ENCODE measurements at regions not wholly inside any gene's neighbourhood (a gene's known extent, or its start where the extent isn't known, plus 50 kb on each side); places are given as distances from the start of the nearest gene placed in this dataset.

DNA sequence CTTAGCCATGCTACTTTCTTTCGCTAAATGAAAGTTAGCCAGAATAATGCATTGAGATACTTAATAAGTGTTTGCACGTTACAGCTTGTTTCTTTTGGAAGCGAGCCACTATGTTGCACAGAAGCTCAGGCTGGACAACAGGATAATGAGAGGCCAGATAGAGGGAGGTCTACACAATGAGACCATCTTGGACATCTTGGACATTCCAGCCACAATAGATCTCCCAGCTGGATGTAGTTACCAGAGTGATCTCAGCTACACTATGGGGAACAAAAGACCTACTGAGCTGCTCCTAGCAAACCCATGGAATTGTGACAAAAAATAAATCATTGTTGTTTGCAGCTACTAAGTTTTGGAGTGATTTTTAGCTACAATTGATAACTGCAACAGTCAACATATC is 540.1 kb upstream of the SEMA6D start:
- Histone ChIP-seq H2AFZ (ENCODE audit: low read length) (no peak overlapping the region), H3K9me3 (ENCODE audit: low read length) (peaks cover 78% of the 10 kb centered on the region), H3K4me1 (ENCODE audit: insufficient read depth, low read length) (no peaks in the 10 kb centered on the region), H3K4me2 (ENCODE audit: low read depth, low read length) (no peak overlapping the region), H3K4me3 (replicated peaks in 1 of 3; ENCODE audit: insufficient read depth in 1 of 3, low read depth in 2 of 3, low read length in 3 of 3) (no peak overlapping the region), H3K79me2 (ENCODE audit: insufficient read depth, low read length) (no peaks in the 10 kb centered on the region), H3K27me3 (ENCODE audit: control insufficient read depth in 1 of 2, insufficient read depth in 2 of 2, low read length in 2 of 2) (no peaks in the 10 kb centered on the region), H3K27ac (ENCODE audit: extremely low read length, insufficient read depth, low read length) (no peak overlapping the region), H4K20me1 (ENCODE audit: insufficient read depth, low read length) (no peaks in the 10 kb centered on the region), H3K9ac (ENCODE audit: insufficient read depth, low read depth, low read length) (no peak overlapping the region), H3K36me3 (replicated peaks in 1 of 2; ENCODE audit: control insufficient read depth in 1 of 2, insufficient read depth in 2 of 2, low read length in 2 of 2) (no peaks in the 10 kb centered on the region)
- DNase-seq (ENCODE audit: low spot score), result no peak
- CTCF ChIA-PET (ENCODE audit: low intra/inter-chr PET ratio, low total read pairs), result no interaction called here
- 16% methylated on average over 3 of the region's 3 CpGs for WGBS (ENCODE audit: low lambda C conversion rate)
- POLR2A ChIA-PET, result no interaction called here
- ATAC-seq, result no peak
- no TSS peak for BruUV-seq (replicated peaks)
- intact Hi-C loops (cut with micrococcal nuclease; ENCODE audit: unreplicated experiment) (no loop called here), in situ Hi-C loops (cut with HindIII; ENCODE audit: extremely low pct_ligation_motif_present, low pct_unique_long_range_greater_than_20kb) (loop anchor here (25.0 kb wide), 1 partner anchor 1110 kb away; no protein-coding TSS in a partner anchor)
- no peak for FAIRE-seq
- TF ChIP-seq, protein P1, sequence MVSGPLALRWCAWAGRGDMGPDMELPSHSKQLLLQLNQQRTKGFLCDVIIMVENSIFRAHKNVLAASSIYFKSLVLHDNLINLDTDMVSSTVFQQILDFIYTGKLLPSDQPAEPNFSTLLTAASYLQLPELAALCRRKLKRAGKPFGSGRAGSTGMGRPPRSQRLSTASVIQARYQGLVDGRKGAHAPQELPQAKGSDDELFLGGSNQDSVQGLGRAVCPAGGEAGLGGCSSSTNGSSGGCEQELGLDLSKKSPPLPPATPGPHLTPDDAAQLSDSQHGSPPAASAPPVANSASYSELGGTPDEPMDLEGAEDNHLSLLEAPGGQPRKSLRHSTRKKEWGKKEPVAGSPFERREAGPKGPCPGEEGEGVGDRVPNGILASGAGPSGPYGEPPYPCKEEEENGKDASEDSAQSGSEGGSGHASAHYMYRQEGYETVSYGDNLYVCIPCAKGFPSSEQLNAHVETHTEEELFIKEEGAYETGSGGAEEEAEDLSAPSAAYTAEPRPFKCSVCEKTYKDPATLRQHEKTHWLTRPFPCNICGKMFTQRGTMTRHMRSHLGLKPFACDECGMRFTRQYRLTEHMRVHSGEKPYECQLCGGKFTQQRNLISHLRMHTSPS (CRISPR knock-in tag; IDR thresholded peaks at IDR 0.05; ENCODE audit: low read depth), result no peak
- TF ChIP-seq, protein P2, sequence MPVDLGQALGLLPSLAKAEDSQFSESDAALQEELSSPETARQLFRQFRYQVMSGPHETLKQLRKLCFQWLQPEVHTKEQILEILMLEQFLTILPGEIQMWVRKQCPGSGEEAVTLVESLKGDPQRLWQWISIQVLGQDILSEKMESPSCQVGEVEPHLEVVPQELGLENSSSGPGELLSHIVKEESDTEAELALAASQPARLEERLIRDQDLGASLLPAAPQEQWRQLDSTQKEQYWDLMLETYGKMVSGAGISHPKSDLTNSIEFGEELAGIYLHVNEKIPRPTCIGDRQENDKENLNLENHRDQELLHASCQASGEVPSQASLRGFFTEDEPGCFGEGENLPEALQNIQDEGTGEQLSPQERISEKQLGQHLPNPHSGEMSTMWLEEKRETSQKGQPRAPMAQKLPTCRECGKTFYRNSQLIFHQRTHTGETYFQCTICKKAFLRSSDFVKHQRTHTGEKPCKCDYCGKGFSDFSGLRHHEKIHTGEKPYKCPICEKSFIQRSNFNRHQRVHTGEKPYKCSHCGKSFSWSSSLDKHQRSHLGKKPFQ (CRISPR knock-in tag; IDR thresholded peaks at IDR 0.05; ENCODE audit: insufficient replicate concordance), result no peak
- no peak for TF ChIP-seq STAT5B (CRISPR knock-in tag; IDR thresholded peaks at IDR 0.05)
- no peak for TF ChIP-seq MED13 (CRISPR knock-in tag; IDR thresholded peaks at IDR 0.05)
- TF ChIP-seq ESRRA (CRISPR knock-in tag; IDR thresholded peaks at IDR 0.05; ENCODE audit: low read depth), result no peak
- no peak for TF ChIP-seq HDAC1 (CRISPR knock-in tag; IDR thresholded peaks at IDR 0.05)
- no peak for TF ChIP-seq TEAD3 (CRISPR knock-in tag; optimal IDR thresholded peaks at IDR 0.05; ENCODE audit: borderline replicate concordance)
- TF ChIP-seq, protein P3, sequence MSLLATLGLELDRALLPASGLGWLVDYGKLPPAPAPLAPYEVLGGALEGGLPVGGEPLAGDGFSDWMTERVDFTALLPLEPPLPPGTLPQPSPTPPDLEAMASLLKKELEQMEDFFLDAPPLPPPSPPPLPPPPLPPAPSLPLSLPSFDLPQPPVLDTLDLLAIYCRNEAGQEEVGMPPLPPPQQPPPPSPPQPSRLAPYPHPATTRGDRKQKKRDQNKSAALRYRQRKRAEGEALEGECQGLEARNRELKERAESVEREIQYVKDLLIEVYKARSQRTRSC (CRISPR knock-in tag; IDR thresholded peaks at IDR 0.05; ENCODE audit: low read depth), result no peak
- TF ChIP-seq, protein P4, sequence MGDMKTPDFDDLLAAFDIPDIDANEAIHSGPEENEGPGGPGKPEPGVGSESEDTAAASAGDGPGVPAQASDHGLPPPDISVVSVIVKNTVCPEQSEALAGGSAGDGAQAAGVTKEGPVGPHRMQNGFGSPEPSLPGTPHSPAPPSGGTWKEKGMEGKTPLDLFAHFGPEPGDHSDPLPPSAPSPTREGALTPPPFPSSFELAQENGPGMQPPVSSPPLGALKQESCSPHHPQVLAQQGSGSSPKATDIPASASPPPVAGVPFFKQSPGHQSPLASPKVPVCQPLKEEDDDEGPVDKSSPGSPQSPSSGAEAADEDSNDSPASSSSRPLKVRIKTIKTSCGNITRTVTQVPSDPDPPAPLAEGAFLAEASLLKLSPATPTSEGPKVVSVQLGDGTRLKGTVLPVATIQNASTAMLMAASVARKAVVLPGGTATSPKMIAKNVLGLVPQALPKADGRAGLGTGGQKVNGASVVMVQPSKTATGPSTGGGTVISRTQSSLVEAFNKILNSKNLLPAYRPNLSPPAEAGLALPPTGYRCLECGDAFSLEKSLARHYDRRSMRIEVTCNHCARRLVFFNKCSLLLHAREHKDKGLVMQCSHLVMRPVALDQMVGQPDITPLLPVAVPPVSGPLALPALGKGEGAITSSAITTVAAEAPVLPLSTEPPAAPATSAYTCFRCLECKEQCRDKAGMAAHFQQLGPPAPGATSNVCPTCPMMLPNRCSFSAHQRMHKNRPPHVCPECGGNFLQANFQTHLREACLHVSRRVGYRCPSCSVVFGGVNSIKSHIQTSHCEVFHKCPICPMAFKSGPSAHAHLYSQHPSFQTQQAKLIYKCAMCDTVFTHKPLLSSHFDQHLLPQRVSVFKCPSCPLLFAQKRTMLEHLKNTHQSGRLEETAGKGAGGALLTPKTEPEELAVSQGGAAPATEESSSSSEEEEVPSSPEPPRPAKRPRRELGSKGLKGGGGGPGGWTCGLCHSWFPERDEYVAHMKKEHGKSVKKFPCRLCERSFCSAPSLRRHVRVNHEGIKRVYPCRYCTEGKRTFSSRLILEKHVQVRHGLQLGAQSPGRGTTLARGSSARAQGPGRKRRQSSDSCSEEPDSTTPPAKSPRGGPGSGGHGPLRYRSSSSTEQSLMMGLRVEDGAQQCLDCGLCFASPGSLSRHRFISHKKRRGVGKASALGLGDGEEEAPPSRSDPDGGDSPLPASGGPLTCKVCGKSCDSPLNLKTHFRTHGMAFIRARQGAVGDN (CRISPR knock-in tag; IDR thresholded peaks at IDR 0.05), result no peak
- TF ChIP-seq, protein P5, sequence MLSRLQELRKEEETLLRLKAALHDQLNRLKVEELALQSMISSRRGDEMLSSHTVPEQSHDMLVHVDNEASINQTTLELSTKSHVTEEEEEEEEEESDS (CRISPR knock-in tag; IDR thresholded peaks at IDR 0.05; ENCODE audit: borderline replicate concordance), result no peak
- no peak for TF ChIP-seq HMG20A (CRISPR knock-in tag; IDR thresholded peaks at IDR 0.05; ENCODE audit: borderline replicate concordance)
- TF ChIP-seq, protein P6, sequence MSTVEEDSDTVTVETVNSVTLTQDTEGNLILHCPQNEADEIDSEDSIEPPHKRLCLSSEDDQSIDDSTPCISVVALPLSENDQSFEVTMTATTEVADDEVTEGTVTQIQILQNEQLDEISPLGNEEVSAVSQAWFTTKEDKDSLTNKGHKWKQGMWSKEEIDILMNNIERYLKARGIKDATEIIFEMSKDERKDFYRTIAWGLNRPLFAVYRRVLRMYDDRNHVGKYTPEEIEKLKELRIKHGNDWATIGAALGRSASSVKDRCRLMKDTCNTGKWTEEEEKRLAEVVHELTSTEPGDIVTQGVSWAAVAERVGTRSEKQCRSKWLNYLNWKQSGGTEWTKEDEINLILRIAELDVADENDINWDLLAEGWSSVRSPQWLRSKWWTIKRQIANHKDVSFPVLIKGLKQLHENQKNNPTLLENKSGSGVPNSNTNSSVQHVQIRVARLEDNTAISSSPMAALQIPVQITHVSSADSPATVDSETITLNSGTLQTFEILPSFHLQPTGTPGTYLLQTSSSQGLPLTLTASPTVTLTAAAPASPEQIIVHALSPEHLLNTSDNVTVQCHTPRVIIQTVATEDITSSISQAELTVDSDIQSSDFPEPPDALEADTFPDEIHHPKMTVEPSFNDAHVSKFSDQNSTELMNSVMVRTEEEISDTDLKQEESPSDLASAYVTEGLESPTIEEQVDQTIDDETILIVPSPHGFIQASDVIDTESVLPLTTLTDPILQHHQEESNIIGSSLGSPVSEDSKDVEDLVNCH (CRISPR knock-in tag; IDR thresholded peaks at IDR 0.05), result no peak
- TF ChIP-seq SOX13 (IDR thresholded peaks at IDR 0.05), result no peak
- no peak for TF ChIP-seq SOX13 (CRISPR knock-in tag; conservative IDR thresholded peaks at IDR 0.05 in 1 of 2, IDR thresholded peaks at IDR 0.05 in 1 of 2)
- no peak for TF ChIP-seq CBX5 (CRISPR knock-in tag; IDR thresholded peaks at IDR 0.05; ENCODE audit: borderline replicate concordance)
